Pulmonary artery endothelial cell (primary cell): ENCODE measurements at regions not wholly inside any gene's neighbourhood (a gene's known extent, or its start where the extent isn't known, plus 50 kb on each side); places are given as distances from the start of the nearest gene placed in this dataset.

ENCODE experiments used
- DNase-seq: peaks from one replicate; pipeline ENCODE4 v3.0.0-alpha.2; 2011; ENCODE audit warnings: low read depth, low spot score

GRCh38 chr14:49381778-49382177 lies 204.4 kb downstream of the RPS29 start:
- DNase-seq: no peak

GRCh38 chr14:49367696-49368095 lies 218.5 kb downstream of the RPS29 start:
- DNase-seq: no peak

- DNase-seq: no peak
Measured at GRCh38 chr14:49366416-49366815, 219.8 kb downstream of the RPS29 start.

- no peak for DNase-seq
Measured at GRCh38 chr14:49364752-49365117, 221.4 kb downstream of the RPS29 start.

- DNase-seq: no peak
Measured at GRCh38 chr14:49363821-49364751, 222.1 kb downstream of the RPS29 start.

GRCh38 chr14:49362916-49363315 lies 223.3 kb downstream of the RPS29 start:
- no peak for DNase-seq

GRCh38 chr14:49339130-49339529 lies 247.1 kb downstream of the RPS29 start:
- DNase-seq: no peak

GRCh38 chr14:49319810-49320209 lies 266.4 kb downstream of the RPS29 start:
- DNase-seq: no peak

- no peak for DNase-seq
Measured at GRCh38 chr14:49315570-49315969, 270.6 kb downstream of the RPS29 start.

- no peak for DNase-seq
Measured at GRCh38 chr14:49314737-49315136, 271.4 kb downstream of the RPS29 start.

GRCh38 chr14:49313108-49313507 lies 273.1 kb downstream of the RPS29 start:
- DNase-seq: no peak

- DNase-seq: no peak
Measured at GRCh38 chr14:49310298-49310697, 275.9 kb downstream of the RPS29 start.

- DNase-seq: no peak
Measured at GRCh38 chr14:49306152-49306751, 279.9 kb downstream of the RPS29 start.

GRCh38 chr14:49303946-49304516 lies 282.1 kb downstream of the RPS29 start:
- no peak for DNase-seq

- no peak for DNase-seq
Measured at GRCh38 chr14:49297102-49297501, 289.1 kb downstream of the RPS29 start.

- DNase-seq: no peak
Measured at GRCh38 chr14:49294621-49295148, 291.5 kb downstream of the RPS29 start.

- no peak for DNase-seq
Measured at GRCh38 chr14:49287004-49287403, 299.2 kb downstream of the RPS29 start.

- DNase-seq: no peak
Measured at GRCh38 chr14:49286257-49286983, 299.8 kb downstream of the RPS29 start.

GRCh38 chr14:49280566-49280965 lies 305.6 kb downstream of the RPS29 start:
- no peak for DNase-seq

GRCh38 chr14:49250517-49250916 lies 335.7 kb downstream of the RPS29 start:
- DNase-seq: no peak

- no peak for DNase-seq
Measured at GRCh38 chr14:49250109-49250508, 336.1 kb downstream of the RPS29 start.

- DNase-seq: no peak
Measured at GRCh38 chr14:49249022-49249421, 337.2 kb downstream of the RPS29 start.
